HG03457 (cell line): ENCODE measurements at regions not wholly inside any gene's neighbourhood (a gene's known extent, or its start where the extent isn't known, plus 50 kb on each side); places are given as distances from the start of the nearest gene placed in this dataset.

Experiments
- ATAC-seq: cut with Tn5 transposase; IDR thresholded peaks from one replicate; pipeline ENCODE4 v1.9.1; 2021; ENCODE audit warnings: moderate number of reproducible peaks; ENCODE audit not compliant: unreplicated experiment

DNA sequence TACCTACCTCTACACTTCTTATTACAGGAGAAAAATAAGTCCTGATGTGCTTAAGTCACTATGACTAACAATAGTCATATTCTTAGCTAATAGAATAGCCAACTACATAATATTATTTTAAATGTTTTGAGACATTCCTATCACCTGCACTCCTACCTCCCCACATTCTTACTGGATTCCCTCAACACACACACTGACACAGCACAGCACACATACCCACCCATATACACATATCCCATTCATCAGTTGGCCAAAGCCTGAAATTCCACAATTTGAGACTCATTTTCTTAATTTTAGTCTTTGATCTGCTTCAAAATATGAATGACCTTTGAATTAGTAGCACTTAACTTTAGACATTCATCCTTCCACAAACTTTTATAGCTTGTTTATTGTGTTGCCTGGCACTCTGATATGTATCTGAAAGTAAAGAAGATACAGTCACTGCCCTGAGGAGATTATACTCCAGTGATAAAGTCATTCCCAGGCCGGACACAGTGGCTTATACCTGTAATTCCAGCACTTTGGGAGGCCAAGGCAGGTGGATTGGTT is 168.3 kb upstream of the RASA1 start:
- ATAC-seq = no peak

DNA sequence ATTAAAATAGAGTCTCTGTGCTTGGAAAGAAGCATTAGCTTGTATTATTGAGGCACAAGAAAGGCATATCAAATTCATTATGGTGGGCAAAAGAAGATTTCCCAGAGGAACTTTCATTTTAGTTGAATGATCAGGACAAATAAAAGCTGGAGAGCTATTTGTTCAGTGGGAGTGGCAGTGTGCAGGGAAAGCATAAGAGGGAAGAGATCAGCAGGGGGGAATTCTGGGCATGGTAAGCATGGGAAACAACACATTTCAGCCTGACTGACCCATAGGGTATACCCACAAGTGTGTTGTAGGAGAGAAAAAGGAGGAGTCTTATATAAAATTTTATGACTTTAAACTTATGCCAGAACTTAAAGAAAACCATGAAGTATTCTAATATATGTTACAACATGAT is 167.7 kb upstream of the RASA1 start:
- no peak for ATAC-seq

DNA sequence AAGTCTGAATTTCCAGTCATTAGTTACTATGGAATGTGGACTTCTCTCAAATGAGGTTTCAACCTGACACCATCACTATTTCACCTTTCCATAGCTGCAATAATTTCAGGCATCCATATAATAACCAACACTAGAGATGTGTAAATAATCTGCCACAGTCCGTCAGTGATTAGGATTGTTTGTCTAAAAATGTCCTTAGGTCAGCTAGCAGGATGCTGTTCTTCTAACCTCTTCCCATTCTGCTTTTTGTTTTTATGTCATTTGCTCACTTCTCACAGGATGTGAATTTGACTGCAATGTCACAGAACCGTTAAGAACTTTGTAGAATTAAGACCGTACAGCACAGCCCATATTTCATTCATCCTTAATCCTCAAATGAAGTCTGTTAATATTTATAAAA is 166.4 kb upstream of the RASA1 start:
- no peak for ATAC-seq

DNA sequence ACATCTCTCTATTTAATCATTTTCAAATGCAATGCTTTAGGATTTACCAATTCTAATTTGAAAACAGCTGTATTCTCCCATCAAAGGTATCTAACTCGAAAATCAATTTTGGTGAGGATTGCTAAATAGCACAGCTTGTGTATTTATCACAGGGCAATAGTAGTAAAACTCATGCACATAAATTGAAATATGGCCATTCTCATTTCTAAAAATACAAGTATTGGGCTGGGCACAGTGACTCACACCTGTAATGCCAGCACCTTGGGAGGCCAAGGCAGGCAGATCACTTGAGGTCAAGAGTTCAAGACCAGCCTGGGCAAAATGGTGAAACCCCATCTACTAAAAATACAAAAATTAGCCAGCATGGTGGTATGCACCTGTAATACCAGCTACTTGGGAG is 164.8 kb upstream of the RASA1 start:
- ATAC-seq = no peak

DNA sequence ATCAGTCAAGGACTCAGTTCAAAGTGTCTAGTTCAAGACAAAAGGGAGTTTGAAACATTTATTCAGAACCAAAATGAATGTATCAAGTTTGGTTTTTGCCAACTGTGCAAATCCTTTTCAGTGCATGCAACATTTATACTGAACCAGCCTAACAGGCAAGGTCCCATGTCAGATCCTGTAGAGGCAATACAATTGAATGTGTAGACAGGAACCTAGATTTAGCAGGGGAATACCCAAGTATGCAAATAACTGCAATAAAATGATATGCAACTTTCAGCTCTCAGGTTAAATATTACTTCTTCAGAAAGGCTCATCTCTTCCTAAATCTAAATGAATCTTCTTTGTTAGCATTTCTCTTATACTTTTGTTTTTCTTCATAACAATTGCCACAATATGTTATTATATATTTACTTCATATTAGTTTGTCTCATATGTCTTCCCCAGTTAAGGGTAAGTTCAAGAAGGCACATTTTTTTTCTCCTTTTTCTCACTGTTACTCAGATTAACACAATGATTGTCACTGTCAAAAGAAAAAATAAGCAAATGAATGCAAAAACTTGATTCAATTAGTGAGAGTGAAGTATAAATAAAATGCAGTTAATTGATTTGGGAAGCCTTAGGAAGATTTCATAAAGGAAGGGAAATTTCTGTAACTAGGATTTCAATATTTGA is 163.9 kb upstream of the RASA1 start:
- peak; percentile 85 for ATAC-seq

DNA sequence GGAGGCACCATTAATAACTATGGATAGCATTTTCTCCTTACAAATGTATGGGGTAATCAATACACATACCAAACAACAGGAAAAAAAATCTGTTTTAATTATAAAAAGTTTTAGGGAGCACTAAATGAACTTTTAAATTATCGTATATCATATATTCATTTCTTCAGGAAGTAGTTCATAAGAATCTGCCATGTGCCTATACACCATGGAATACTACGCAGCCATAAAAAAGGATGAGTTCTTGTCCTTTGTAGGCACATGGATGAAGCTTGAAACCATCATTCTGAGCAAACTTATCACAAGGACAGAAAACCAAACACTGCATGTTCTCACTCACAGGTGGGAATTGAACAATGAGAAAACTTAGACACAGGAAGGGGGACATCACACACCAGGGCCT is 162.1 kb upstream of the RASA1 start:
- ATAC-seq = no peak

DNA sequence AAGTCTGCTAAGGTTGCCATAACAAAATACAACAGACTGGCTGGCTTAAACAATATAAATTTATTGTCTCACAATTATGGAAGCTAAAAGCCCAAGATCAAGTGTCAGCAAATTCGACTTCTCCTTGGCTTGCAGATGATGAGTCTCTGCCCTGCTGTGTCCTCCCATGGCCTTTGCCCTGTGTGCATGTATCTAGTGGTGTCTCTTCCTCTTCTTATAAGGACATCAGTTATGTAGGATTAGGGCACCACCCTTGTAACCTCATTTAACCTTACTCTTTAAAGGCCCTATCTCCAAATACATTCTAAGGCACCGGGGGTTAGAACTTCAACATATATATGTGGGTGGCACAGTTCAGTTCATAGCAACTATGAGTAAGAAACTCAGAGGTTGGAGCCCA is 157.9 kb upstream of the RASA1 start:
- no peak for ATAC-seq

DNA sequence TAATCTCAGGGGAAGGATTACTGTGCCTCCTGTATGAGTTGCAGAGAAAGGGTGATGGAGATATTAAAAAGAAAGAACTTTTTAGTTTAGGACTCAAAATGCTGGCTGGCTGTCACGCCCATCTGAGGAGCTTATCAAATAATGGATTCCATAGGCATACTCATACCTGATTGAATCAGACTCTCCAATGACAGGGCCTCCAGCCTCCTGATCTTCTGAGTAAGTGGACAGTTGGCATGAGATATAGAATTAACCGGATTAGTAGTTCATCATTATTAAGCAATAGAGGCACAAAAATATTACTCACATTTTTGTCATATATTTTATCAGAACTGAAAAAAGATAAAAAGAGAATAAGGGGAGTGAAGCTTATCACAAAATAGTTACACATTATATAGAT is 157.0 kb upstream of the RASA1 start:
- ATAC-seq = no peak

DNA sequence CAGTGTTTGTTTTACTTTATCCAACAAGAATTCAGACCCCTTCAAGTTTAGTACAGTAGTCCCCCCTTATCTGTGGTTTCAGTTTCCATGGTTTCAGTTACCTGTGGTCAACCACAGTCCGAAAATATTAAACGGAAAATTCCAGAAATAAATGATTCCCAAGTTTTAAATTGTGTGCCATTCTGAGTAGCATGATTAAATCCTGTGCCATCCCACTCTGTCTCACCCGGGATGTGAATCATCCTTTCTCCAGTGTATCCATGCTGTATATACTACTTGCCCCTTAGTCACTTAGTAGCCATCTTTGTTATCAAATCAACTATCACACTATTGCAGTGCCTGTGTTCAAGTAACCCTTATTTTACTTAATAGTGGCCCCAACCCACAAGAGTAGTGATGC is 153.8 kb upstream of the RASA1 start:
- ATAC-seq = no peak

DNA sequence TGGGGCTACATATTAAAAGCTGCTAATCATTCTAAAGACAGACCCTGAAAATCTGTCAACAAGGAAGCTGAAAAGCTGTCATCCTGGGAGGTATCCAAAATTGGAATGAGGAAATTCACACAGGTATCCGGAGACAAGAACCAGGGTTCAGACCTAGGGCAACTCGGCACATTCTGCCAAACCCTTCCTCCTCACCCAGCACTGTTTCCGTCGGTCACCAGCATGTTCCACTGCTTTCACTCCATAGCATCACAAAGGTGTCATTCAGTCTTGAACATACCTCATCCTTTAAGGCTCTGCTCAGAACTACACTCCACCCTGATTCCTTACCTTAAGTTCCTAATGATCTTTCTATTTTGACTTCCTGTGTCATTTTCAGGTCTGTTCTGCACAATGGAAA is 153.1 kb upstream of the RASA1 start:
- no peak for ATAC-seq

DNA sequence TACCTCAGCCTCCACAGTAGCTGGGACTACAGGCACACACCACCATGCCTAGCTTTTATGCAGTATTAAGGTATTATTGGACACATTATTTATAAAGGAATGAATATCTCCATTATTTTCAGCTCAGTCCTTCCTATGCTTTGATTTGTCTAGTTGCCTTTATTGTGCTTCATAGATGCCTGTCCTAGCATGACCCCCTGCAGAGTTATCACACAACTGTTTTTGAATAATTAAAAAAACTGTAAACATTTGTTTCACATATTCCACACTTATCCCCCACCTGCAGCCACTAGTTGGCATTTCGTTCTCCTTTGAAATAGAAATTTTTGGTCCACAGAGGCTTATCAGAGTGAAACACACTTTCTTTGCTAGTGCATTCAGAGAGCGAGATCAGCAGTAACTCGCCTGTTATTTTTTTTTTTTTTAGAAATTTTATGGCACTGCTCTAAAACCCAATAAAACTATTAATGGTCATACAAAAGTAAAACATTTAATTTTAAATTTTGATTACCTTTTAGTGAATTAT is 151.8 kb upstream of the RASA1 start:
- ATAC-seq = no peak

DNA sequence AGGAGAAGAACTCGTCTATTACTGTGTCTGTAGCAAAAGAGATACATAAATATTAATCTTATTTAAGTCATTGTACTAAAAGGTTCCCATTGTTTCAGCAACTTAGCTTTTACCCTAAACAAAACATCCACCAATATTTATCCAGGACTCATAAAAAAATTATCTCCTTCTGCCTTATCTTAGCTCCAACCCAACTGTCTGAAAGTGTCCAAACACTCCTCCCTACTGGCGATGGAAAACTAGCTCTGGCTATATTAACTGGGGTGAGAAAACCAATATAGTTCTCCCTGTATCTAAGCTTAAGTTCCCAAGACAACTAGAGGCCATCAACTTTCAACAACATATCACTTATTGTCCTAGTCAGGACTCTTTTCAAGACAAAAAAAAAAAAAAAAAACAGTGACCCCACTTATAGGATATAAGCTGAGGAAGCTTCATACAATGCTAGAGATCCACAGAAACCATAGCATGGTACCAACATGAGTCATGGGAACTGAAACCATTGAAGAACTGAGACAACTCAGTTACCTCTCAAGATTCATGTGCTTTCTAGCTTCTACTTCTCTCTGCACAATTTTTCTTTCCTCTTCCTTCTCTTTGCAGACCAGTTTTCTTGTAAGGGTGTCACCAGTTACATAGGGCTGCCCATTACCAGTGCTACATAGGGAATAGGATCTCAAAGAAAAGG is 150.7 kb upstream of the RASA1 start:
- peak; percentile 71 for ATAC-seq

DNA sequence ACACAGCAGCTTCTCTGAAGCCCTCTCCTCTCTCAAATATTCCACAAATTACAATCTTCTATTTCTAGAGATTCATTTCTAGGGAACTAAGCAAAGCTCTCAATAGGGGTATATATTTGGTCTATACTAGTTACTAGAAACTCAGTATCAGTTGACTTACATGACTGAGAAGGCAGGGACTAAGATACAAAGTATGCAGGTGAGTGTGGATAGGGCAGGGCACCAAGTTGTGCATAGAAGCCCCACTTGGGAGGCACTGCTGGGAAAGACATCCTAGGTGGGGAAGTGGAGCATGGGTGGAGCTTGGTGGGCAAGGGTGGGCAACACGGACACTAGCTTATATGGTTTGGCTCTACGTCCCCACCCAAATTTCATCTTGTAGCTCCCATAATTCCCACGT is 148.1 kb upstream of the RASA1 start:
- no peak for ATAC-seq

DNA sequence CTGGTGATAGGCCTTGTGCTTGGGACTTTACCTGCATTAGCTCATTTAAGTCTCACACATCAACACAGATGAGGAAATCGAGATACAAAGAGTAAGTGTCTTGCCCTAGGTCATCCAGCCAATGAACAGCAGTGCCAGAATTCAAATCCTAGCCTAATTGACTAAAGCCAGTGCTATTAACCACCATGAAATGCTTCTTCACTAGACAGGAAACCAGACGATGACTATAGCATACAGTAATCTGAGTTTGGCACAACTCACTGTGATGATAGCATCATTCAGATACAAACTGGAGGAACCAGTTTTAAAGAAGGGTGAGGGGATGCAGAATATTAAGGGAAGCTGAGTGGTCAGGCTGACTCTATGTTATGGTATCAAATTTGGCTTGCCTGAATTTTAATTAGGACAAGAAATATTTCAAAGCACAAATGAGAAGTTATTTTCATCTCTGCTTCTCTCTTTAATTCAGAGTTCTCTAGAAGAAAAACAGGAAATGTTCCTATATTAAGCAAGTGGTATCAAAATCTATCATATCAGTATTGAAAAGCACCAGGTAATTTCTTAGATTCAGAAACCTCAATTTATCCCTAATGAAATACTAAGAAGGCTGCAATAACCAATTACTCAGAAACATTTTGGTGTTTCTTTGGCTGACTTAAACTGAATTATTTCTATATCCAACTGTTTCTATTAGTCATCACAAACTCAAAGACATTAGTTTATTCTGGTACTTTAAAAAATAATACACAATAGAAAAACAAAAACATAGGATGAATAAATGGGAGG is 147.0 kb upstream of the RASA1 start:
- ATAC-seq = peak; percentile 28

DNA sequence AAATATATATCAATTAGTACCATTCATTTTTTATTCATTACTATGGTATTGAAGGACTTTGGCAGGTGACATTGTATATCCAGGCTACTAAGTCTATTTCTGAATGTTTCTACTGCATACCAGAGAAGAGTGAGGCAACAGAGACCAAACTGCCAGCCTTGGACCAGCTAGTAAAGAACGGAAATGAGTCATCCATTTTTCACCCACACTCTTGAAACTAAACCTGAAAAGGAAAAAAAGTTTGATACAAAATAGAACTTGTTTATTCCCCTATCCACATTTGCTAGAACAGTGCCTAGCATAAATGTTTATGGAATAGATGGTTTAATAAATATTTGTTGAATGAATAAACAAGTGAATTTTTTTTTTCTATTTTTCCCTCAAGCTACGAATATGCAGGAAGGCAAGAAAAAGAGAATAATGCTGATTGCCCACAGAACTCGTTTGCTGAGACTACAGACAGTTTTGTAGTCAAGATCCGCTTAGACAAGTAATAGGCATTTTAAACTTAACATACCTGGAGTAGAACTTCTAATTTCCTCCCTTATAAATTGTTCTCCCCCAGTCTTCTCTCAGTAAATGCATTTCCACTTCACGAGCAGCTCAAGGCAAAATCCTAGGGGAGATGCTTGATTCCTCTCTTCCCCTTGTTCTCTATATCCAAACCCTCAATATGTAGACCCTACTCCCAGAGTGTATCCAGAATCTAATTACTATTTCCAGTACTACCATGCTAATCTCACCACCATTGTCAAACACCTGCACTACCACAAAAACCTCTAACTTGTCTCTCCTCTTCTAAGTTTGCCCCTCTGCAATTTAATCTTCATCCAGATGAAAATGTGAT is 146.2 kb upstream of the RASA1 start:
- ATAC-seq = peak; percentile 82

DNA sequence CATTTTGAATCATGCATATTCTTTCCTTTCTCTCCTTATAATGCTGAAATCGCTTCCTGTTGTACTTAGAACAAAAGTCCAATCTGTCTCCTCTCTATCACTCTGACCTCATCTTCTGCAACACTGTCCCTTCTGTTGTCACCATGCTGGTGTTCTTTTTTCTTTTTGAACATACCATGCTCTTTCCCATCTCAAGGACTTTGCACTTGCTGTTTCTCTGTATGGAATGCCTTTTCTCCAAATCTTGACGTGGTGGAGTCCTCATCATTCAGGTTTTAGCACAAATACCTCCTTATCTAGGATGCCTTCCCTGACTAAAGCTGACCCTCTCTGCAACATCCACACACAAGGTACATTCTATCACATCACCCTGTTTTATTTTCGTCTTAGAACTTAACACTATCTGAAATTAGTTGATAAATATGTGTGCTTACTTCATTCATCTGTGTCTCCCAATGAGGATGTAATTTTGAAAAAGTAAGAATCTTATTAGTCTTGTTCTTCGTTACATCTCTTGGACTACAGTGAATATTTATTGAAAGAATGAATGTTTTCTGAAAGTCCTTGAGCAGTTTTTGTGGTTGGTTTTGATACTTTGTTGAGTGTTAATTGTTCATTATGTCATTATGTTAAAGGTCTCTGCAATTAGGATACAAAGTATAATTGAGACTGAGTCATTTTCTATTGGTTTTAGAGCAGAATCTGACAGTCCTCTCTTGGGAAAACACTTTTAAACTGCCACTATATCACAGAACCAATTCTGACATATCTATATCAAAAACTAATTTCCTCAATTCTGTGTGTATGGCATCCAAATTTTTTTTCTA is 145.3 kb upstream of the RASA1 start:
- no peak for ATAC-seq

DNA sequence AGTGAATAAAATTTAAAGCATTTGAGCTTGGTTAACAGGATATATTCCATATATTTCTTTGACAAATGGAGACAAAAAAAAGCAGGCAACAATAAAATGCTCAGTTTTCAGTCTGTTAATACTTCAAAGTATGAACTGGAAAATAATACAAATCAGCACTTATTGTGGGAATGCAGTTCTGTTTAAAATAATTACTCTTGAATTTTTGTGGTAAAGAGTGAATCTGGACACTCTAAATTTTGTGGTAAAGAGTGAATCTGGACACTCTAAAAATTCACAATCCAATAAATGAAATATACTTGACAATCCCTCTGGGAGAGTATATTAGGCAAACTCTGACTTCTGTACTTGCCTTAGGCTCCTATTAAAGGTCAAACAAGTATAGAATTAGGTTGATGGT is 141.9 kb upstream of the RASA1 start:
- ATAC-seq = no peak

DNA sequence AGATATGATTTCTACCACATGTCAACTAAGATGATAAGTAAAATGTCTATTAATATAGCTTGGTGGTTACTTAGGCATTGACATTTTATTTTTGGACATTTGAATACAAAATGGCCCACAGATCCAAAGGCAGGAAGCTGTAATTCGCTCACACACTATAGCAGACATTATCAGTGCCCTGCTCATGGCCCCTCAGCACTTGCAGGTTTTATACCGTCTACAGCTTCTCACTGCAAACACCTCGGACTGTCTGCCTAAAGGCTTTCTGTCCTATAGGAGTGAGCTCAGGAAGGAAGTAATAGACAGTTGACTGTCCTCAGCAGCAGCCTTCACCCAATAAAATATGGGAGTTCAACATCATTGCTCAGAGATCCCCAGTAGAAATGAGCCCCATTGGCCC is 140.8 kb upstream of the RASA1 start:
- no peak for ATAC-seq

DNA sequence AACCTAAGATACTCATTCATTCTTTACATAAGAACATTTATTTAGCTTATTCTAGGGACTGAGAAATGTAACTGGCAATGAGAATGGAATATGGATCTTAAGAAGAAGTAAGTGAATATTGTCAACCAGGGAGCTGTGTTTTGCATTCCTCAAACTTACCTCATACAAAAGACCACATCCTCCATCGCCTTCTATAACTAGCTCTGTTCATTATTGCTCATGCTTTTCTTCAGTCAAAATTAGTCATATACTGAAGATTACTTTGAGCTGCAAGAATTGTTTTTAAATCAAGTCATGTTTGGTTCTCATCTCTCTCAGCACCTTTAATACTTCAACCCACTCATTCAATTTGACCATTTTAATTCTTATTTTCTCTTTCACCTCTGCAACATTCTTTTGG is 140.3 kb upstream of the RASA1 start:
- no peak for ATAC-seq
